Left hindlimb (tissue), 1 donor: ENCODE measurements at regions not wholly inside any gene's neighbourhood (a gene's known extent, or its start where the extent isn't known, plus 50 kb on each side); places are given as distances from the start of the nearest gene placed in this dataset.
"Not testable (repeated sequence)": the region's sequence is repeated elsewhere in the genome, so short reads cannot be mapped to it uniquely, and the experiment has no call there.

Experiments
- DNase-seq: peaks from one replicate; pipeline ENCODE4 v3.0.0-alpha.2; 2018

GRCh38 chr5:179454356-179454755 lies 96.0 kb upstream of the RUFY1 start:
- DNase-seq = no peak

- DNase-seq = no peak
These were observed 96.7 kb upstream of the RUFY1 start for GRCh38 chr5:179453616-179454015.

- DNase-seq = no peak
These were observed 97.8 kb upstream of the RUFY1 start for GRCh38 chr5:179452356-179453230.

- no peak for DNase-seq
These were observed 98.5 kb upstream of the RUFY1 start for GRCh38 chr5:179451828-179452196.

GRCh38 chr5:179451114-179451827 lies 99.1 kb upstream of the RUFY1 start:
- no peak for DNase-seq

- not testable (repeated sequence) for DNase-seq
These were observed 100.4 kb upstream of the RUFY1 start for GRCh38 chr5:179449950-179450349.

GRCh38 chr5:179448282-179448681 lies 102.1 kb upstream of the RUFY1 start:
- DNase-seq = not testable (repeated sequence)

- not testable (repeated sequence) for DNase-seq
These were observed 97.0 kb upstream of the ADAMTS2 start for GRCh38 chr5:179442289-179442688.

- DNase-seq = no peak
These were observed 94.1 kb upstream of the ADAMTS2 start for GRCh38 chr5:179439181-179439985.

- DNase-seq = no peak
These were observed 93.2 kb upstream of the ADAMTS2 start for GRCh38 chr5:179438461-179438860.

- DNase-seq = no peak
These were observed 92.8 kb upstream of the ADAMTS2 start for GRCh38 chr5:179438011-179438441.

- DNase-seq = no peak
These were observed 92.2 kb upstream of the ADAMTS2 start for GRCh38 chr5:179437341-179438001.

- no peak for DNase-seq
These were observed 91.3 kb upstream of the ADAMTS2 start for GRCh38 chr5:179436321-179437122.

- DNase-seq = no peak
These were observed 90.6 kb upstream of the ADAMTS2 start for GRCh38 chr5:179435731-179436315.

GRCh38 chr5:179435181-179435580 lies 89.9 kb upstream of the ADAMTS2 start:
- DNase-seq = no peak

- DNase-seq = no peak
These were observed 87.3 kb upstream of the ADAMTS2 start for GRCh38 chr5:179432547-179432946.

GRCh38 chr5:179431221-179431824 lies 86.1 kb upstream of the ADAMTS2 start:
- no peak for DNase-seq

- DNase-seq = no peak
These were observed 85.2 kb upstream of the ADAMTS2 start for GRCh38 chr5:179430193-179431175.

- no peak for DNase-seq
These were observed 82.4 kb upstream of the ADAMTS2 start for GRCh38 chr5:179427676-179428056.
